OCI-LY3 (cell line): ENCODE measurements at regions not wholly inside any gene's neighbourhood (a gene's known extent, or its start where the extent isn't known, plus 50 kb on each side); places are given as distances from the start of the nearest gene placed in this dataset.

Source experiments
- H2AFZ ChIP-seq: fragments of 200-600, 300-600 bp; shearing (Covaris generic); 2 replicates; pipeline ENCODE4 v1.6.0; 2014; ENCODE audit warnings: antibody characterized with exemption, low read depth, low read length
- H3K27ac ChIP-seq: fragments of 200-600, 300-600 bp; sonication (generic); 2 replicates; pipeline ENCODE4 v1.5.1; 2014; ENCODE audit warnings: mild to moderate bottlenecking, low read length, moderate library complexity, mixed read lengths
- H3K27me3 ChIP-seq: fragments of 200-600, 300-600 bp; sonication (generic); 2 replicates; pipeline ENCODE4 v1.6.1; 2014; ENCODE audit warnings: low read depth, low read length, mixed read lengths
- H3K36me3 ChIP-seq: fragments of 200-600, 300-600 bp; sonication (generic); replicated peaks from 2 replicates; pipeline ENCODE3; 2014; ENCODE audit warnings: low read depth, low read length, mixed read lengths
- H3K4me1 ChIP-seq: fragments of 300-600, 200-600 bp; sonication (generic); 2 replicates; pipeline ENCODE4 v1.6.1; 2014; ENCODE audit warnings: low read length, mixed read lengths
- H3K4me2 ChIP-seq: fragments of 200-600, 300-600 bp; sonication (generic); 2 replicates; pipeline ENCODE4 v1.6.1; 2014; ENCODE audit warnings: low read length, mixed read lengths
- H3K4me3 ChIP-seq: fragments of 300-600, 200-600 bp; sonication (generic); 2 replicates; pipeline ENCODE4 v1.5.1; 2014; ENCODE audit warnings: antibody characterized with exemption, mild to moderate bottlenecking, low read length, moderate library complexity
- H3K79me2 ChIP-seq: fragments of 300-600, 200-600 bp; shearing (Covaris generic); 2 replicates; pipeline ENCODE4 v1.6.1; 2014; ENCODE audit warnings: mild to moderate bottlenecking, low read length, mixed read lengths
- H3K9ac ChIP-seq: fragments of 300-600, 200-600 bp; shearing (Covaris generic); 2 replicates; pipeline ENCODE4 v1.6.0; 2014; ENCODE audit warnings: mild to moderate bottlenecking, low read length, moderate library complexity
- H3K9me3 ChIP-seq: fragments of 200-600, 300-600 bp; shearing (Covaris generic); 2 replicates; pipeline ENCODE4 v1.6.1; 2014; ENCODE audit warnings: low read length, mixed read lengths; ENCODE audit not compliant: insufficient read depth
- H4K20me1 ChIP-seq: fragments of 200-600, 300-600 bp; sonication (generic); 2 replicates; pipeline ENCODE4 v1.6.1; 2016; ENCODE audit warnings: low read length, mixed read lengths; ENCODE audit not compliant: insufficient read depth
- EZH2phosphoT487 ChIP-seq: fragments of 200-600 bp; shearing (Covaris generic); IDR thresholded peaks from 2 replicates; pipeline ENCODE4 v1.6.1; 2018; ENCODE audit warnings: antibody characterized with exemption, mixed run types, low read depth
- TF ChIP-seq, protein P1 (sequence below): fragments of 200-600, 300-600 bp; sonication (generic); IDR thresholded peaks from 2 replicates; pipeline ENCODE4 v1.5.1; 2014; ENCODE audit warnings: antibody characterized with exemption, low read length, low read depth

DNA sequence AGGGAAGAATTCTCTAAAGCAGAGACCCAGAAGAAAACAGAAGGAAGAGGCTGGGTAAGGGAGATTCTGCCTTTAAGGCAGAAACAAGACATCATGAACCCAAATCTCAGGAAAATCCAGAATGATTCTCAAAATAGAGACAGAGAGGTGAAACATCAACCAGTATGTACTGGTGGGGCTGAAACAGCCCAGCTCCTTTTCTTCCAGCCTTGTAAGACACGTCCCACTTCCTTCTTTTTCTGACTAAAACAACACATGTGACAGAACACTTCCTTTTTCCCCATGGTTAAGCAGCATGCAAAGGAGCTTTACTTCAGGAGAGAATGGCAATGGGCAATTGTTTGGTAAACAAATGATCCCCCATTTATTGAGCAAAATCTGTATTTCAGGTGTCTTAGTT lies 230.8 kb upstream of the NR4A3 start:
- peaks cover 61% of the 10 kb centered on the region for H3K4me1 ChIP-seq
- no peaks in the 10 kb centered on the region for H3K27me3 ChIP-seq
- H3K9me3 ChIP-seq, result no peaks in the 10 kb centered on the region
- peaks cover 10% of the 10 kb centered on the region for H3K36me3 ChIP-seq
- H4K20me1 ChIP-seq, result no peaks in the 10 kb centered on the region
- TF ChIP-seq, protein P1, sequence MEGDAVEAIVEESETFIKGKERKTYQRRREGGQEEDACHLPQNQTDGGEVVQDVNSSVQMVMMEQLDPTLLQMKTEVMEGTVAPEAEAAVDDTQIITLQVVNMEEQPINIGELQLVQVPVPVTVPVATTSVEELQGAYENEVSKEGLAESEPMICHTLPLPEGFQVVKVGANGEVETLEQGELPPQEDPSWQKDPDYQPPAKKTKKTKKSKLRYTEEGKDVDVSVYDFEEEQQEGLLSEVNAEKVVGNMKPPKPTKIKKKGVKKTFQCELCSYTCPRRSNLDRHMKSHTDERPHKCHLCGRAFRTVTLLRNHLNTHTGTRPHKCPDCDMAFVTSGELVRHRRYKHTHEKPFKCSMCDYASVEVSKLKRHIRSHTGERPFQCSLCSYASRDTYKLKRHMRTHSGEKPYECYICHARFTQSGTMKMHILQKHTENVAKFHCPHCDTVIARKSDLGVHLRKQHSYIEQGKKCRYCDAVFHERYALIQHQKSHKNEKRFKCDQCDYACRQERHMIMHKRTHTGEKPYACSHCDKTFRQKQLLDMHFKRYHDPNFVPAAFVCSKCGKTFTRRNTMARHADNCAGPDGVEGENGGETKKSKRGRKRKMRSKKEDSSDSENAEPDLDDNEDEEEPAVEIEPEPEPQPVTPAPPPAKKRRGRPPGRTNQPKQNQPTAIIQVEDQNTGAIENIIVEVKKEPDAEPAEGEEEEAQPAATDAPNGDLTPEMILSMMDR, result no peak
- no peak for TF ChIP-seq EZH2phosphoT487
- no peaks in the 10 kb centered on the region for H3K79me2 ChIP-seq
- H3K27ac ChIP-seq, result peak overlapping the region; percentile 90
- H3K4me3 ChIP-seq, result peak overlapping the region; percentile 2; the same call in 1 of the 2 replicates
- peak overlapping the region; percentile 46 for H3K4me2 ChIP-seq
- no peak overlapping the region for H2AFZ ChIP-seq
- H3K9ac ChIP-seq, result peak overlapping the region; percentile 62; the same call in 1 of the 2 replicates

DNA sequence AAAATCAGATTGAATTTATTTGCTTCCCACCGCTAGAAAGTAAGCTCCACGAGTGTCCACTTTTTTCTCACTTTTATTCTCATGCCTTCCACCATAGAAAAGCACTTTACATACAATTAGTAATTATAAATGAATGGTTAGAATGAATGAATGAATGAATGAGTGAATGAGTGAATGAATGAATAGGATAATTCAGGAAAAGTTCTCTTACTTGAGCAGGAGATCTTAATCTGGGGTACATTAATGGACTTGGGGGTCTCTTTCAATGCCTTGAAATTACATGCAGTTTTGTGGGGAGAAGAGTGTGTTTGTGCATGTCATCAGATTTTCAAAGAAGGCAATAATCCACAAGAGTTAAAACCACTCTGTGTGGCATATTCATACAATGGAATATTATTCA lies 229.9 kb upstream of the NR4A3 start:
- TF ChIP-seq, protein P1, result no peak
- no peak for TF ChIP-seq EZH2phosphoT487
- H3K27me3 ChIP-seq, result no peaks in the 10 kb centered on the region
- peaks cover 70% of the 10 kb centered on the region for H3K4me1 ChIP-seq
- H3K9ac ChIP-seq, result peak overlapping the region; percentile 78; the same call in 1 of the 2 replicates
- H3K36me3 ChIP-seq, result peaks cover 10% of the 10 kb centered on the region
- H3K4me3 ChIP-seq, result no peak overlapping the region
- H4K20me1 ChIP-seq, result no peaks in the 10 kb centered on the region
- no peak overlapping the region for H2AFZ ChIP-seq
- H3K27ac ChIP-seq, result peak overlapping the region; percentile 97
- peak overlapping the region; percentile 78; the same call in 1 of the 2 replicates for H3K4me2 ChIP-seq
- H3K9me3 ChIP-seq, result no peaks in the 10 kb centered on the region
- no peaks in the 10 kb centered on the region for H3K79me2 ChIP-seq

DNA sequence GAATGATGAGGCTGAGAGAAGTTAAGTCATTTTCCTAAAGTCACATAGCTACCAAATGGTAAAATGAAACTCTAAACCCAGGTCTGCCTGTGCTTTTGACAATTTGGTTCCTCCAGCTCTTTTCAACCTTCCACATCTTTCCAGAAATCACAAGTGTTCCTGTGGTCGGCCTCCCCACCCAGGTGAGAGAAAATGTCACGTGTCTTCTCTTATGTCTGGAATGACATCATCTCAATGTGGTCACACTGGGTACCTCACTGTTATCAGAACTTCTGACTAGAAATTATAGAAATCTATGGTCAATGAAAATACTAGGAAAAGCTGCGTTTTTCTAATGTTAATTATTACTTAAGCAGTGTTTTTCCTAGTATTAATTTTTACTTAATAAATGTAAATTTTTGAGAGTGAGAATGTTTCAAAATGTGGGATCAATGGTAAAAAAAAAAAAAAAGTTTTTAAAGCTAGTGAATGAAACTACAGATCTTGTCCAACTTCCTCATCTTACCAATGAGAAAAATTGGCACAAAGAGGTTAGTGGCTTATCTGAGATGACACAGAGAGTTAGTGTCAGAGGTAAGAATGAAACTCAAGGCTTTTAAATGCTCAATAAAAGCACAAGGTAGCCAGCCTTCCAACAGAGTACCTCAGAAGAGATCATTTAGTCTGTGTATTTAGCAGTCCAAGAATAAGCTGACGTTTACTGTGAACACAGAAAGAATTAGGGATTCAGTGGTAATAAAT lies 228.7 kb upstream of the NR4A3 start:
- H3K4me2 ChIP-seq, result peak overlapping the region; percentile 78
- peak overlapping the region; percentile 97 for H3K27ac ChIP-seq
- no peaks in the 10 kb centered on the region for H3K9me3 ChIP-seq
- TF ChIP-seq, protein P1, result no peak
- no peak for TF ChIP-seq EZH2phosphoT487
- peaks cover 10% of the 10 kb centered on the region for H3K36me3 ChIP-seq
- no peaks in the 10 kb centered on the region for H3K27me3 ChIP-seq
- peak overlapping the region; percentile 51 for H3K4me3 ChIP-seq
- H3K4me1 ChIP-seq, result peaks cover 81% of the 10 kb centered on the region
- no peaks in the 10 kb centered on the region for H3K79me2 ChIP-seq
- no peaks in the 10 kb centered on the region for H4K20me1 ChIP-seq
- H2AFZ ChIP-seq, result no peak overlapping the region
- peak overlapping the region; percentile 78 for H3K9ac ChIP-seq

DNA sequence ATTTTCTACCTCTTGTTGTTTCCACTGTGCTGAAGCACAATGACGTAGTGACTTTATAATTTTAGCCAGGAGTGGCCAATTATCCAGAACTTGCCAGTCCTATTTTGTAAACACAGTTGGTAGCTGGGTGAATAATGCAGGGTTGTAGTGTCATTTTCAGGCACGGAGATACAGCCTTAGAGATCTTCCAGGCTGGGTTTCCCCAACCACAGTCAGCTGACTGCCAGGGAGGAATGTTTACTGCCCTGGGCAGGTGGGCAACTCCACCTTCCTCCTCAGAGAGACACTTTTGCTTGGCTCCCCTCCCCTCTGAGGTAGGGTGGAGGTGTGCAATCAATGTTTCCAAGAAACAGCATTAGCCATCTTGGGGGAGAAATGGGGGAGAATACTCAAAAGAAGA lies 228.1 kb upstream of the NR4A3 start:
- Histone ChIP-seq H3K4me3 (peak overlapping the region; percentile 51), H3K36me3 (peaks cover 10% of the 10 kb centered on the region), H3K4me2 (peak overlapping the region; percentile 78), H3K4me1 (peaks cover 81% of the 10 kb centered on the region), H3K9ac (peak overlapping the region; percentile 78), H3K27ac (peak overlapping the region; percentile 97), H3K9me3 (no peaks in the 10 kb centered on the region), H2AFZ (no peak overlapping the region), H4K20me1 (no peaks in the 10 kb centered on the region), H3K79me2 (no peaks in the 10 kb centered on the region), H3K27me3 (no peaks in the 10 kb centered on the region)
- TF ChIP-seq EZH2phosphoT487, result no peak
- TF ChIP-seq, protein P1, result no peak
